NT2/D1 (cell line): ENCODE measurements at regions not wholly inside any gene's neighbourhood (a gene's known extent, or its start where the extent isn't known, plus 50 kb on each side); places are given as distances from the start of the nearest gene placed in this dataset.

Experiments used
- SUZ12 ChIP-seq: IDR thresholded peaks from 2 replicates; pipeline ENCODE4 v1.6.1; 2011; ENCODE audit not compliant: insufficient read length, insufficient read depth; ENCODE audit errors: extremely low read depth
- ZNF274 ChIP-seq: IDR thresholded peaks from 2 replicates; pipeline ENCODE4 v1.6.1; 2011; ENCODE audit warnings: mild to moderate bottlenecking, low read depth, low read length

DNA sequence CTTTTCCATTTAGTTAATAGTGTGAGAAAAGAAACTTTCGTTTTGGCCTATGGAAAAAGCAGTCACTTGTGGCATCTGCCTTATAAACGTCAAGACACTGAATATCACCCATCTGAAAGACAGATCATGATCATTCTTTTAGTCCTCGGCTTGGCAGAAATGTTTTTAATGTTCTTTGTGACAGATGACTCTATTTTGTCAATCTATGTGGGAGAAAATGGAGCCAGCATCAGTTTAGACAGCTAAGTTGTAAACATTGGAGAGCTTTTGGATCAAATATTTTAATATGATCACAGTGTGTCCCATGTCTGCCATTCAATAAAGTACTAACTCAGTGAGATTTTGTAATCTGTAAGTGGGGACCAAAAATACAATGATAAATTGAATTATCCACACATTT, 85.1 kb upstream of the LUZP2 start:
- no peak for TF ChIP-seq ZNF274
- no peak for TF ChIP-seq SUZ12
